Liver (tissue), 8 donors: ENCODE measurements at regions not wholly inside any gene's neighbourhood (a gene's known extent, or its start where the extent isn't known, plus 50 kb on each side); places are given as distances from the start of the nearest gene placed in this dataset.

Experiments
- DNase-seq: peaks from one replicate; pipeline ENCODE4 v3.0.0-alpha.2; 2017; ENCODE audit warnings: low spot score
- H3K27ac ChIP-seq, 2 donors: one replicate each; pipeline ENCODE4 v1.7.0; 2013; ENCODE audit warnings: inconsistent platforms in 2 of 2, low read length in 2 of 2, control low read depth in 1 of 2, low read depth in 1 of 2, mild to moderate bottlenecking in 1 of 2
- H3K27me3 ChIP-seq, 4 donors: one replicate each; pipeline versions ENCODE4 v1.6.1 to v1.7.0; 2013; ENCODE audit warnings: low read length in 3 of 4, inconsistent platforms in 1 of 4, mild to moderate bottlenecking in 1 of 4, moderate library complexity in 1 of 4; ENCODE audit not compliant: control insufficient read depth in 4 of 4, insufficient read depth in 4 of 4
- H3K36me3 ChIP-seq, 4 donors: one replicate each; pipeline versions ENCODE4 v1.6.1 to v1.7.0; 2013; ENCODE audit warnings: low read length in 3 of 4, mild to moderate bottlenecking in 3 of 4, low read depth in 1 of 4, moderate library complexity in 1 of 4; ENCODE audit not compliant: control insufficient read depth in 4 of 4, insufficient read depth in 3 of 4
- H3K4me1 ChIP-seq, 4 donors: one replicate each; pipeline versions ENCODE4 v1.6.1 to v1.7.0; 2013; ENCODE audit warnings: low read length in 3 of 4, mild to moderate bottlenecking in 3 of 4, moderate library complexity in 1 of 4; ENCODE audit not compliant: control insufficient read depth in 4 of 4, insufficient read depth in 4 of 4
- H3K4me3 ChIP-seq, 3 donors: one replicate each; pipeline versions ENCODE4 v1.6.1 to v1.7.0; 2013; ENCODE audit warnings: low read length in 3 of 3, control low read depth in 1 of 3, low read depth in 1 of 3, mild to moderate bottlenecking in 1 of 3
- H3K9ac ChIP-seq, 2 donors: one replicate each; pipeline ENCODE4 v1.7.0; 2013; ENCODE audit warnings: low read length in 2 of 2, mild to moderate bottlenecking in 2 of 2, moderate library complexity in 2 of 2, control low read depth in 1 of 2, low read depth in 1 of 2
- H3K9me3 ChIP-seq, 4 donors: one replicate each; pipeline versions ENCODE4 v1.6.1 to v1.7.0; 2013; ENCODE audit warnings: low read length in 3 of 4; ENCODE audit not compliant: control insufficient read depth in 4 of 4
- CTCF ChIP-seq: fragments of 150-350 bp; IDR thresholded peaks from 2 replicates; pipeline ENCODE4 v1.5.1; 2017; ENCODE audit warnings: improper control_type of control experiment, low read depth, low read length; ENCODE audit not compliant: missing input control
- EGR1 ChIP-seq, 2 donors: IDR thresholded peaks; 2 replicates each; pipeline ENCODE4 v1.6.1; 2016 to 2018; ENCODE audit warnings: antibody characterized with exemption in 2 of 2, low read depth in 2 of 2
- FOXA1 ChIP-seq: IDR thresholded peaks from 2 replicates; pipeline ENCODE4 v1.6.1; 2016; ENCODE audit warnings: antibody characterized with exemption
- FOXA2 ChIP-seq: IDR thresholded peaks from 2 replicates; pipeline ENCODE4 v1.6.1; 2016; ENCODE audit warnings: antibody characterized with exemption
- GABPA ChIP-seq, 2 donors: IDR thresholded peaks in 1 of 2; conservative IDR thresholded peaks in 1 of 2; 2 replicates each; pipeline ENCODE4 v1.6.1; 2016; ENCODE audit warnings: antibody characterized with exemption in 2 of 2, mild to moderate bottlenecking in 1 of 2, moderate library complexity in 1 of 2
- HNF4A ChIP-seq, 2 donors: conservative IDR thresholded peaks; 2 replicates each; pipeline ENCODE4 v1.6.1; 2016; ENCODE audit warnings: antibody characterized with exemption in 2 of 2, mild to moderate bottlenecking in 2 of 2
- HNF4G ChIP-seq: IDR thresholded peaks from 2 replicates; pipeline ENCODE4 v1.6.1; 2016; ENCODE audit warnings: antibody characterized with exemption
- JUND ChIP-seq, 2 donors: IDR thresholded peaks; 2 replicates each; pipeline ENCODE4 v1.6.1; 2016; ENCODE audit warnings: antibody characterized with exemption in 2 of 2
- NR2F2 ChIP-seq: IDR thresholded peaks from 2 replicates; pipeline ENCODE4 v1.6.1; 2016; ENCODE audit warnings: antibody characterized with exemption
- RAD21 ChIP-seq, 2 donors: IDR thresholded peaks; 2 replicates each; pipeline ENCODE4 v1.6.1; 2016; ENCODE audit warnings: antibody characterized with exemption in 2 of 2, mild to moderate bottlenecking in 2 of 2
- RXRA ChIP-seq, 2 donors: IDR thresholded peaks; 2 replicates each; pipeline ENCODE4 v1.6.1; 2017 to 2018; ENCODE audit warnings: antibody characterized with exemption in 2 of 2, mild to moderate bottlenecking in 1 of 2
- SP1 ChIP-seq: IDR thresholded peaks from 2 replicates; pipeline ENCODE4 v1.6.1; 2018; ENCODE audit warnings: antibody characterized with exemption, mild to moderate bottlenecking
- TAF1 ChIP-seq: conservative IDR thresholded peaks from 2 replicates; pipeline ENCODE4 v1.6.1; 2016; ENCODE audit warnings: antibody characterized with exemption, mild to moderate bottlenecking
- YY1 ChIP-seq: IDR thresholded peaks from 2 replicates; pipeline ENCODE4 v1.6.1; 2016; ENCODE audit warnings: antibody characterized with exemption, mild to moderate bottlenecking
- ZBTB33 ChIP-seq: IDR thresholded peaks from 2 replicates; pipeline ENCODE4 v1.6.1; 2016; ENCODE audit warnings: antibody characterized with exemption
- WGBS: extraction: QIAGEN DNeasy Blood & Tissue Kit; methylation state at CpG from one replicate; pipeline ENCODE4 v1.1.7; 2013; 5-methylcytosine and 5-hydroxymethylcytosine counted together
- TF ChIP-seq, protein P1 (sequence below): IDR thresholded peaks from 2 replicates; pipeline ENCODE4 v1.6.1; 2016; ENCODE audit warnings: antibody characterized with exemption
- TF ChIP-seq, protein P2 (sequence below): IDR thresholded peaks from 2 replicates; pipeline ENCODE4 v1.6.1; 2016; ENCODE audit warnings: antibody characterized with exemption
- TF ChIP-seq, protein P3 (sequence below): IDR thresholded peaks from 2 replicates; pipeline ENCODE4 v1.6.1; 2016; ENCODE audit warnings: antibody characterized with exemption, mild to moderate bottlenecking
- donor health status: healthy.
- donor health status: healthy.
- donor health status: healthy.
- donor health status: healthy.
- donor health status: healthy.

- Histone ChIP-seq H3K27ac (no peak overlapping the region), H3K36me3 (no peaks in the 10 kb centered on the region), H3K4me1 (no peaks in the 10 kb centered on the region), H3K4me3 (no peak overlapping the region), H3K27me3 (peaks cover 0 to 2% (median 0%) of the 10 kb centered on the region in 4 donors), H3K9me3 (no peaks in the 10 kb centered on the region), H3K9ac (no peak overlapping the region)
- no peak for DNase-seq
- TF ChIP-seq, protein P1, sequence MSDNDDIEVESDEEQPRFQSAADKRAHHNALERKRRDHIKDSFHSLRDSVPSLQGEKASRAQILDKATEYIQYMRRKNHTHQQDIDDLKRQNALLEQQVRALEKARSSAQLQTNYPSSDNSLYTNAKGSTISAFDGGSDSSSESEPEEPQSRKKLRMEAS: no peak
- TF ChIP-seq HNF4A (conservative IDR thresholded peaks at IDR 0.05) (no peak), RAD21 (IDR thresholded peaks at IDR 0.05) (no peak), FOXA1 (no peak), ZBTB33 (no peak), TAF1 (no peak), SP1 (no peak), GABPA (IDR thresholded peaks at IDR 0.05 in 1 of 2, conservative IDR thresholded peaks at IDR 0.05 in 1 of 2) (no peak), CTCF (no peak), YY1 (no peak), NR2F2 (no peak), EGR1 (IDR thresholded peaks at IDR 0.05; ENCODE audit: low read depth in 2 of 2) (no peak), HNF4G (no peak), FOXA2 (no peak), JUND (IDR thresholded peaks at IDR 0.05) (no peak), RXRA (IDR thresholded peaks at IDR 0.05) (no peak)
- TF ChIP-seq, protein P2, sequence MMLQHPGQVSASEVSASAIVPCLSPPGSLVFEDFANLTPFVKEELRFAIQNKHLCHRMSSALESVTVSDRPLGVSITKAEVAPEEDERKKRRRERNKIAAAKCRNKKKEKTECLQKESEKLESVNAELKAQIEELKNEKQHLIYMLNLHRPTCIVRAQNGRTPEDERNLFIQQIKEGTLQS: no peak
- TF ChIP-seq, protein P3, sequence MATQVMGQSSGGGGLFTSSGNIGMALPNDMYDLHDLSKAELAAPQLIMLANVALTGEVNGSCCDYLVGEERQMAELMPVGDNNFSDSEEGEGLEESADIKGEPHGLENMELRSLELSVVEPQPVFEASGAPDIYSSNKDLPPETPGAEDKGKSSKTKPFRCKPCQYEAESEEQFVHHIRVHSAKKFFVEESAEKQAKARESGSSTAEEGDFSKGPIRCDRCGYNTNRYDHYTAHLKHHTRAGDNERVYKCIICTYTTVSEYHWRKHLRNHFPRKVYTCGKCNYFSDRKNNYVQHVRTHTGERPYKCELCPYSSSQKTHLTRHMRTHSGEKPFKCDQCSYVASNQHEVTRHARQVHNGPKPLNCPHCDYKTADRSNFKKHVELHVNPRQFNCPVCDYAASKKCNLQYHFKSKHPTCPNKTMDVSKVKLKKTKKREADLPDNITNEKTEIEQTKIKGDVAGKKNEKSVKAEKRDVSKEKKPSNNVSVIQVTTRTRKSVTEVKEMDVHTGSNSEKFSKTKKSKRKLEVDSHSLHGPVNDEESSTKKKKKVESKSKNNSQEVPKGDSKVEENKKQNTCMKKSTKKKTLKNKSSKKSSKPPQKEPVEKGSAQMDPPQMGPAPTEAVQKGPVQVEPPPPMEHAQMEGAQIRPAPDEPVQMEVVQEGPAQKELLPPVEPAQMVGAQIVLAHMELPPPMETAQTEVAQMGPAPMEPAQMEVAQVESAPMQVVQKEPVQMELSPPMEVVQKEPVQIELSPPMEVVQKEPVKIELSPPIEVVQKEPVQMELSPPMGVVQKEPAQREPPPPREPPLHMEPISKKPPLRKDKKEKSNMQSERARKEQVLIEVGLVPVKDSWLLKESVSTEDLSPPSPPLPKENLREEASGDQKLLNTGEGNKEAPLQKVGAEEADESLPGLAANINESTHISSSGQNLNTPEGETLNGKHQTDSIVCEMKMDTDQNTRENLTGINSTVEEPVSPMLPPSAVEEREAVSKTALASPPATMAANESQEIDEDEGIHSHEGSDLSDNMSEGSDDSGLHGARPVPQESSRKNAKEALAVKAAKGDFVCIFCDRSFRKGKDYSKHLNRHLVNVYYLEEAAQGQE: no peak
- WGBS: 82% methylated on average over 10 of the region's 10 CpGs
These were observed 62.0 kb upstream of the CDH6 start for GRCh38 chr5:31131381-31131891.
